Sciatic nerve (tissue), 2 donors: ENCODE measurements at regions not wholly inside any gene's neighbourhood (a gene's known extent, or its start where the extent isn't known, plus 50 kb on each side); places are given as distances from the start of the nearest gene placed in this dataset.
"Not testable (repeated sequence)": the region's sequence is repeated elsewhere in the genome, so short reads cannot be mapped to it uniquely, and the experiment has no call there.

ENCODE experiments used
- ATAC-seq: fragments of 200-7000 bp; cut with Tn5 transposase; one replicate; pipeline ENCODE4 v1.9.1; 2020; ENCODE audit warnings: mild to moderate bottlenecking, moderate library complexity
- DNase-seq: peaks from one replicate; pipeline ENCODE4 v3.0.0-alpha.2; 2020; ENCODE audit warnings: low spot score
- intact Hi-C: fragments of 100-400 bp; cut with DNase I; formaldehyde crosslinking; loops from one replicate; pipeline ENCODE4 v1.14.2; 2022
- donor health status: DM: no; HTN: no; CAD: no.
- donor health status: DM: no; HTN: no; CAD: no.

- ATAC-seq, intact Hi-C loops, DNase-seq: not testable (repeated sequence)
Measured at GRCh38 chr2:55124682-55125081, 74.4 kb upstream of the RTN4 start.

GRCh38 chr2:55123851-55124269 lies 73.6 kb upstream of the RTN4 start:
- ATAC-seq (no peak), DNase-seq (no peak)
- intact Hi-C loops = no loop called here

- intact Hi-C loops = no loop called here
- DNase-seq (no peak), ATAC-seq (peak; percentile 81)
Measured at GRCh38 chr2:55120634-55121359, 70.5 kb upstream of the RTN4 start.

- no peak for DNase-seq
- intact Hi-C loops = no loop called here
- peak; percentile 63 for ATAC-seq
Measured at GRCh38 chr2:55119711-55120487, 69.6 kb upstream of the RTN4 start.

- DNase-seq = no peak
- ATAC-seq = no peak
- intact Hi-C loops = no loop called here
Measured at GRCh38 chr2:55118643-55119083, 68.4 kb upstream of the RTN4 start.

GRCh38 chr2:55116966-55117365 lies 66.7 kb upstream of the RTN4 start:
- intact Hi-C loops = no loop called here
- ATAC-seq = no peak
- DNase-seq = no peak

- no peak for DNase-seq
- intact Hi-C loops = no loop called here
- ATAC-seq = no peak
Measured at GRCh38 chr2:55116598-55116964, 66.3 kb upstream of the RTN4 start.

GRCh38 chr2:55115761-55116597 lies 65.7 kb upstream of the RTN4 start:
- ATAC-seq (no peak), DNase-seq (no peak)
- intact Hi-C loops = no loop called here

- intact Hi-C loops = no loop called here
- DNase-seq = no peak
- no peak for ATAC-seq
Measured at GRCh38 chr2:55114597-55114996, 64.3 kb upstream of the RTN4 start.

- ATAC-seq (no peak), DNase-seq (no peak)
- intact Hi-C loops = no loop called here
Measured at GRCh38 chr2:55114082-55114481, 63.8 kb upstream of the RTN4 start.

- DNase-seq (peak; percentile 90), ATAC-seq (peak; percentile 96)
- intact Hi-C loops = no loop called here
Measured at GRCh38 chr2:55112229-55113031, 62.2 kb upstream of the RTN4 start.

- peak; percentile 77 for DNase-seq
- intact Hi-C loops = no loop called here
- ATAC-seq = peak; percentile 78
Measured at GRCh38 chr2:55111570-55112228, 61.4 kb upstream of the RTN4 start.

- ATAC-seq (no peak), DNase-seq (no peak)
- intact Hi-C loops = no loop called here
Measured at GRCh38 chr2:55111230-55111569, 60.9 kb upstream of the RTN4 start.

GRCh38 chr2:55109219-55109891 lies 59.1 kb upstream of the RTN4 start:
- intact Hi-C loops = no loop called here
- no peak for ATAC-seq
- no peak for DNase-seq

- intact Hi-C loops = no loop called here
- DNase-seq (no peak), ATAC-seq (no peak)
Measured at GRCh38 chr2:55108456-55109160, 58.4 kb upstream of the RTN4 start.

GRCh38 chr2:55107436-55107835 lies 57.2 kb upstream of the RTN4 start:
- intact Hi-C loops = no loop called here
- DNase-seq (no peak), ATAC-seq (no peak)

- ATAC-seq (no peak), DNase-seq (no peak)
- intact Hi-C loops = no loop called here
Measured at GRCh38 chr2:55106148-55106547, 55.9 kb upstream of the RTN4 start.
